CD14-positive monocyte (primary cell): ENCODE measurements at regions not wholly inside any gene's neighbourhood (a gene's known extent, or its start where the extent isn't known, plus 50 kb on each side); places are given as distances from the start of the nearest gene placed in this dataset.

ENCODE experiments used
- DNase-seq, 3 donors: peaks; one replicate each; pipeline ENCODE4 v3.0.0-alpha.2; 2011 to 2022
- H2AFZ ChIP-seq: 2 replicates; pipeline ENCODE4 v1.6.0; 2012; ENCODE audit warnings: mild to moderate bottlenecking, low read depth, low read length, inconsistent platforms; ENCODE audit not compliant: insufficient read depth, poor library complexity, severe bottlenecking
- H3K27ac ChIP-seq, 2 donors: 1 replicate in 1 of 2; 2 replicates in 1 of 2; pipeline ENCODE4 v1.5.1; 2012 to 2013; ENCODE audit warnings: low read length in 2 of 2, control low read depth in 1 of 2, inconsistent platforms in 1 of 2, low read depth in 1 of 2, mild to moderate bottlenecking in 1 of 2
- H3K27me3 ChIP-seq, 2 donors: one replicate each; pipeline versions ENCODE4 v1.6.0 to v1.6.1; 2011 to 2013; ENCODE audit warnings: low read length in 2 of 2; ENCODE audit not compliant: control insufficient read depth in 2 of 2, insufficient read depth in 2 of 2
- H3K36me3 ChIP-seq, 2 donors: replicated peaks in 1 of 2; 1 replicate in 1 of 2; 2 replicates in 1 of 2; pipeline versions ENCODE4 v1.5.1 to v1.6.1; 2012 to 2013; ENCODE audit warnings: low read length in 2 of 2, control low read depth in 1 of 2, inconsistent platforms in 1 of 2, mild to moderate bottlenecking in 1 of 2; ENCODE audit not compliant: insufficient read depth in 2 of 2, control insufficient read depth in 1 of 2
- H3K4me1 ChIP-seq, 2 donors: 1 replicate in 1 of 2; 2 replicates in 1 of 2; pipeline versions ENCODE4 v1.5.1 to v1.6.1; 2012 to 2013; ENCODE audit warnings: low read length in 2 of 2, control low read depth in 1 of 2, inconsistent platforms in 1 of 2, mild to moderate bottlenecking in 1 of 2, moderate library complexity in 1 of 2; ENCODE audit not compliant: insufficient read depth in 2 of 2, control insufficient read depth in 1 of 2
- H3K4me2 ChIP-seq: replicated peaks from 2 replicates; pipeline ENCODE3; 2012; ENCODE audit warnings: low read length, moderate library complexity, mild to moderate bottlenecking; ENCODE audit not compliant: poor library complexity, severe bottlenecking; ENCODE audit errors: extremely low read depth
- H3K4me3 ChIP-seq, 3 experiments: fragments of 200-600 bp in 1 of 3; sonication (generic) in 1 of 3; replicated peaks in 1 of 3; 1 replicate in 2 of 3; 2 replicates in 1 of 3; pipeline ENCODE4 v1.5.1; 2011 to 2013; ENCODE audit warnings: low read length in 3 of 3, mild to moderate bottlenecking in 3 of 3, control low read depth in 2 of 3, low read depth in 2 of 3, inconsistent platforms in 1 of 3, moderate library complexity in 1 of 3
- H3K79me2 ChIP-seq: 2 replicates; pipeline ENCODE4 v1.6.0; 2012; ENCODE audit warnings: mild to moderate bottlenecking, control low read depth, inconsistent platforms, low read length, moderate library complexity; ENCODE audit not compliant: insufficient read depth
- H3K9ac ChIP-seq: 2 replicates; pipeline ENCODE4 v1.6.0; 2017; ENCODE audit warnings: low read length, mild to moderate bottlenecking; ENCODE audit not compliant: insufficient read depth, poor library complexity, severe bottlenecking
- H3K9me3 ChIP-seq, 2 donors: replicated peaks in 1 of 2; 1 replicate in 1 of 2; 2 replicates in 1 of 2; pipeline versions ENCODE4 v1.5.1 to v1.6.1; 2012 to 2013; ENCODE audit warnings: low read length in 2 of 2, control low read depth in 1 of 2; ENCODE audit not compliant: control insufficient read depth in 1 of 2, insufficient read depth in 1 of 2
- H4K20me1 ChIP-seq: 2 replicates; pipeline ENCODE4 v1.6.0; 2012; ENCODE audit warnings: mild to moderate bottlenecking, low read length, control low read depth, moderate library complexity; ENCODE audit not compliant: insufficient read depth
- H3K27ac Mint-ChIP-seq, 7 donors: one replicate each; pipeline ENCODE4 v1.8.0; 2020; ENCODE audit warnings: mild to moderate bottlenecking in 7 of 7, mixed read lengths in 7 of 7, moderate library complexity in 6 of 7, inconsistent platforms in 2 of 7
- H3K27me3 Mint-ChIP-seq, 3 donors: one replicate each; pipeline ENCODE4 v1.8.0; 2021 to 2022; ENCODE audit warnings: low read depth in 3 of 3, mild to moderate bottlenecking in 3 of 3, mixed read lengths in 3 of 3, moderate library complexity in 3 of 3, inconsistent platforms in 1 of 3
- H3K36me3 Mint-ChIP-seq, 2 donors: one replicate each; pipeline ENCODE4 v1.8.0; 2020; ENCODE audit warnings: mixed read lengths in 2 of 2, inconsistent platforms in 1 of 2, mild to moderate bottlenecking in 1 of 2
- H3K4me1 Mint-ChIP-seq: one replicate; pipeline ENCODE4 v1.8.0; 2020; ENCODE audit warnings: mild to moderate bottlenecking, mixed read lengths
- H3K4me3 Mint-ChIP-seq, 2 donors: one replicate each; pipeline ENCODE4 v1.8.0; 2020; ENCODE audit warnings: mild to moderate bottlenecking in 2 of 2, mixed read lengths in 2 of 2, moderate library complexity in 1 of 2
- H3K9me3 Mint-ChIP-seq, 7 donors: one replicate each; pipeline ENCODE4 v1.8.0; 2020 to 2022; ENCODE audit warnings: mixed read lengths in 7 of 7, mild to moderate bottlenecking in 6 of 7, moderate library complexity in 6 of 7, inconsistent platforms in 2 of 7
- WGBS: methylation state at CpG from one replicate; pipeline ENCODE4 v1.1.5; 2013; ENCODE audit warnings: missing lambda C conversion rate; ENCODE audit not compliant: insufficient coverage; 5-methylcytosine and 5-hydroxymethylcytosine counted together
- intact Hi-C, 2 donors: fragments of 100-400 bp; cut with micrococcal nuclease; formaldehyde crosslinking; loops; one replicate each; pipeline versions ENCODE4 v1.15.0 to v1.15.1; 2023
- TF ChIP-seq, protein P1 (sequence below): fragments of 200-600 bp; IDR thresholded peaks from one replicate; pipeline ENCODE4 v1.8.0; 2022; ENCODE audit warnings: antibody characterized with exemption, mild to moderate bottlenecking

DNA sequence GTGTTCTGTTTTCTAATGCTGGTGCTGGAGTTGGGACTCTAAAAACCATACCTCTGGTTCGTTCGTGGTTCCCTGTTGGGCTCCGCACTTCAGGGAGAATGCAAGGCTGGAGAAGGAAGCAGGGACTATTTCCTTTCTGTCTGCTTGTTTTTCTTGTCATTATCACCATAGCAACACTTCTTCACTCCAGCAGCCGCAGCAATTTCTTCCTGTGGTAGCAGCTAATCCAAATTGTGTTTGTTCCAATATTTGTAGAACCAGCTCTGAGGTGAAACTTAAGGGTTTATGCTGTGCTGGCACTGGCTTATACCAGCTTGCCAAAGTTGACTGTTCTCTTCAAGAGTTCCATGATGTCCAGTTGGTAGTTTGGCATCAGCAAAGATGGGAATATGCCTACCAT, 301.4 kb upstream of the SYT4 start:
- H3K27me3 ChIP-seq = no peaks in the 10 kb centered on the region
- Mint-ChIP-seq H3K9me3 (no peaks in the 10 kb centered on the region), H3K36me3 (no peaks in the 10 kb centered on the region), H3K4me3 (no peak overlapping the region), H3K27ac (no peak overlapping the region), H3K4me1 (no peaks in the 10 kb centered on the region), H3K27me3 (peaks cover 0 to 2% (median under 1%) of the 10 kb centered on the region in 3 donors)
- no peaks in the 10 kb centered on the region for H3K4me1 ChIP-seq
- DNase-seq = no peak
- no peak overlapping the region for H3K27ac ChIP-seq
- no peak overlapping the region for H3K4me2 ChIP-seq
- 17% methylated on average over 1 of the region's 4 CpGs for WGBS
- H4K20me1 ChIP-seq = no peaks in the 10 kb centered on the region
- no peak overlapping the region for H2AFZ ChIP-seq
- intact Hi-C loops = no loop called here
- no peaks in the 10 kb centered on the region for H3K79me2 ChIP-seq
- no peak overlapping the region for H3K4me3 ChIP-seq
- no peaks in the 10 kb centered on the region for H3K9me3 ChIP-seq
- no peak overlapping the region for H3K9ac ChIP-seq
- no peaks in the 10 kb centered on the region for H3K36me3 ChIP-seq
- TF ChIP-seq, protein P1, sequence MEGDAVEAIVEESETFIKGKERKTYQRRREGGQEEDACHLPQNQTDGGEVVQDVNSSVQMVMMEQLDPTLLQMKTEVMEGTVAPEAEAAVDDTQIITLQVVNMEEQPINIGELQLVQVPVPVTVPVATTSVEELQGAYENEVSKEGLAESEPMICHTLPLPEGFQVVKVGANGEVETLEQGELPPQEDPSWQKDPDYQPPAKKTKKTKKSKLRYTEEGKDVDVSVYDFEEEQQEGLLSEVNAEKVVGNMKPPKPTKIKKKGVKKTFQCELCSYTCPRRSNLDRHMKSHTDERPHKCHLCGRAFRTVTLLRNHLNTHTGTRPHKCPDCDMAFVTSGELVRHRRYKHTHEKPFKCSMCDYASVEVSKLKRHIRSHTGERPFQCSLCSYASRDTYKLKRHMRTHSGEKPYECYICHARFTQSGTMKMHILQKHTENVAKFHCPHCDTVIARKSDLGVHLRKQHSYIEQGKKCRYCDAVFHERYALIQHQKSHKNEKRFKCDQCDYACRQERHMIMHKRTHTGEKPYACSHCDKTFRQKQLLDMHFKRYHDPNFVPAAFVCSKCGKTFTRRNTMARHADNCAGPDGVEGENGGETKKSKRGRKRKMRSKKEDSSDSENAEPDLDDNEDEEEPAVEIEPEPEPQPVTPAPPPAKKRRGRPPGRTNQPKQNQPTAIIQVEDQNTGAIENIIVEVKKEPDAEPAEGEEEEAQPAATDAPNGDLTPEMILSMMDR = no peak

DNA sequence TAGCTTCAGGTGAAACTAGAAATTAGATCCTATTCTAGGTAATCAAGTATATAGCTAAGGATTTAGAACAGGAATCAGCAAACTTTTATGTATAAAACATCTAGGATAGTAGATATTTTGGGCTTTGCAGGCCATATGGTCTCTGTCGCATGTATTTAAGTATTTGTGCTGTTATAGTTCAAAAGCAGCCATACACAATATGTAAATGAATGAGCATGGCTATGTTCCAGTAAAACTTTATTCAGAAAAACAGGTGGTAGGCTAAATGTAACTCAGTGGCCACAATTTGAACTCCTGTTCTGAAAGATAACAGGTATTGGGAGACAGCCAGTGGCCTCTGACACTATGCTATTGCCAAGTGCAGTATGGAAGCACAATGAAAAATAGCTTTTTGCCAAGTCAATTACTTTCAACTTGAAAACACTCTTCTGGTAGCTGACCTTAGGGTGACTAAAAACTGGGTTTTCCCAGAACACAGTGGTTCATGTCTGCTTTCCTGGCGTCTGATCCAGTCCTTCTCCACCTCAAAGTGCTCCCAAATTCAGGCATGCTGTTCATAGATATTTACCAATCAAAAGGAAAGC, 304.7 kb upstream of the SYT4 start:
- H2AFZ ChIP-seq = no peak overlapping the region
- DNase-seq = no peak
- H3K4me3 ChIP-seq = no peak overlapping the region
- no peaks in the 10 kb centered on the region for H3K36me3 ChIP-seq
- WGBS = no CpG with 5 or more reads among the region's 2 CpGs
- H3K9me3 Mint-ChIP-seq = no peaks in the 10 kb centered on the region
- H3K36me3 Mint-ChIP-seq = no peaks in the 10 kb centered on the region
- no peaks in the 10 kb centered on the region for H3K4me1 ChIP-seq
- intact Hi-C loops = no loop called here
- no peak overlapping the region for H3K27ac Mint-ChIP-seq
- no peak overlapping the region for H3K4me3 Mint-ChIP-seq
- no peak overlapping the region for H3K4me2 ChIP-seq
- no peaks in the 10 kb centered on the region for H3K79me2 ChIP-seq
- H3K4me1 Mint-ChIP-seq = no peaks in the 10 kb centered on the region
- no peaks in the 10 kb centered on the region for H4K20me1 ChIP-seq
- H3K27me3 Mint-ChIP-seq = peaks cover 0 to 2% (median 2%) of the 10 kb centered on the region in 3 donors
- H3K9ac ChIP-seq = no peak overlapping the region
- H3K27me3 ChIP-seq = no peaks in the 10 kb centered on the region
- H3K27ac ChIP-seq = no peak overlapping the region
- no peaks in the 10 kb centered on the region for H3K9me3 ChIP-seq
- TF ChIP-seq, protein P1 = no peak
